Mucosa of descending colon (tissue), 3 donors: ENCODE measurements at regions not wholly inside any gene's neighbourhood (a gene's known extent, or its start where the extent isn't known, plus 50 kb on each side); places are given as distances from the start of the nearest gene placed in this dataset.
A peak's percentile ranks its signal among the peaks of the same experiment; 100 is the strongest.

Experiments
- ATAC-seq: fragments of 200-7000 bp; cut with Tn5 transposase; one replicate; pipeline ENCODE4 v1.9.1; 2020; ENCODE audit warnings: mild to moderate bottlenecking, moderate library complexity
- DNase-seq, 3 donors: peaks; one replicate each; pipeline ENCODE4 v3.0.0-alpha.2; 2020
- H3K36me3 ChIP-seq: fragments of 200-600 bp; one replicate; pipeline ENCODE4 v1.8.0; 2021; ENCODE audit warnings: low read depth, mild to moderate bottlenecking
- H3K4me1 ChIP-seq: fragments of 200-600 bp; one replicate; pipeline ENCODE4 v1.8.0; 2021; ENCODE audit warnings: low read depth, mild to moderate bottlenecking
- H3K4me3 ChIP-seq: fragments of 200-600 bp; one replicate; pipeline ENCODE4 v1.8.0; 2021; ENCODE audit warnings: mild to moderate bottlenecking
- H3K9me3 ChIP-seq: fragments of 200-600 bp; one replicate; pipeline ENCODE4 v1.8.0; 2021; ENCODE audit warnings: mild to moderate bottlenecking
- CTCF ChIP-seq: fragments of 200-600 bp; IDR thresholded peaks from one replicate; pipeline ENCODE4 v1.8.0; 2022; ENCODE audit warnings: antibody characterized with exemption, mild to moderate bottlenecking
- intact Hi-C, 2 donors: fragments of 100-400 bp; cut with DNase I in 1 of 2; cut with micrococcal nuclease in 1 of 2; formaldehyde crosslinking; loops; one replicate each; pipeline versions ENCODE4 v1.11.0 to v1.11.1; 2022; cut with DNase I, micrococcal nuclease
- donor health status: DM: no; HTN: no; CAD: no; lungs with moderate emphysema.
- donor health status: DM: no; HTN: no; CAD: no.
- donor health status: DM: no; HTN: yes; CAD: no.

- no peak for DNase-seq
- intact Hi-C loops, result no loop called here
Measured at GRCh38 chr3:194251461-194251860, 99.7 kb downstream of the CPN2 start.

GRCh38 chr3:194251891-194252560, 99.1 kb downstream of the CPN2 start:
- peaks cover 13% of the 10 kb centered on the region for H3K4me1 ChIP-seq
- H3K9me3 ChIP-seq, result no peaks in the 10 kb centered on the region
- TF ChIP-seq CTCF, result no peak
- no peak for DNase-seq
- no peak for ATAC-seq
- H3K4me3 ChIP-seq, result no peak overlapping the region
- no peaks in the 10 kb centered on the region for H3K36me3 ChIP-seq
- intact Hi-C loops, result no loop called here

More at GRCh38 chr3:194251461-194251860, 99.7 kb downstream of the CPN2 start:
- Histone ChIP-seq H3K4me1 (peaks cover 13% of the 10 kb centered on the region), H3K36me3 (no peaks in the 10 kb centered on the region), H3K4me3 (no peak overlapping the region), H3K9me3 (no peaks in the 10 kb centered on the region)
- no peak for TF ChIP-seq CTCF
- no peak for ATAC-seq

GRCh38 chr3:194253270-194253669, 97.9 kb downstream of the CPN2 start:
- DNase-seq, result no peak
- no peak for ATAC-seq
- intact Hi-C loops, result no loop called here
- Histone ChIP-seq H3K4me3 (no peak overlapping the region), H3K36me3 (no peaks in the 10 kb centered on the region), H3K4me1 (peaks cover 13% of the 10 kb centered on the region), H3K9me3 (no peaks in the 10 kb centered on the region)
- no peak for TF ChIP-seq CTCF

- no peak overlapping the region for H3K4me3 ChIP-seq
Measured at GRCh38 chr3:194254040-194254439, 97.1 kb downstream of the CPN2 start.

GRCh38 chr3:194255252-194256039, 95.7 kb downstream of the CPN2 start:
- no peak for TF ChIP-seq CTCF
- Histone ChIP-seq H3K4me3 (no peak overlapping the region), H3K4me1 (peaks cover 2% of the 10 kb centered on the region), H3K9me3 (no peaks in the 10 kb centered on the region), H3K36me3 (no peaks in the 10 kb centered on the region)
- ATAC-seq (peak; percentile 72), DNase-seq (peak; percentile 59 to 79 (median 66))
- intact Hi-C loops, result no loop called here

More at GRCh38 chr3:194254040-194254439, 97.1 kb downstream of the CPN2 start:
- ATAC-seq (no peak), DNase-seq (no peak)
- peaks cover 13% of the 10 kb centered on the region for H3K4me1 ChIP-seq
- H3K9me3 ChIP-seq, result no peaks in the 10 kb centered on the region
- no peaks in the 10 kb centered on the region for H3K36me3 ChIP-seq
- TF ChIP-seq CTCF, result no peak
- intact Hi-C loops, result no loop called here
